ENCODE measurements at regions not wholly inside any gene's neighbourhood (a gene's known extent, or its start where the extent isn't known, plus 50 kb on each side); places are given as distances from the start of the nearest gene placed in this dataset.
A peak's percentile ranks its signal among the peaks of the same experiment; 100 is the strongest.
"Not testable (repeated sequence)": the region's sequence is repeated elsewhere in the genome, so short reads cannot be mapped to it uniquely, and the experiment has no call there.

- DNase-seq = no peak
Measured at GRCh38 chr4:188578657-188579056, 439.4 kb downstream of the TRIML1 start.

DNA sequence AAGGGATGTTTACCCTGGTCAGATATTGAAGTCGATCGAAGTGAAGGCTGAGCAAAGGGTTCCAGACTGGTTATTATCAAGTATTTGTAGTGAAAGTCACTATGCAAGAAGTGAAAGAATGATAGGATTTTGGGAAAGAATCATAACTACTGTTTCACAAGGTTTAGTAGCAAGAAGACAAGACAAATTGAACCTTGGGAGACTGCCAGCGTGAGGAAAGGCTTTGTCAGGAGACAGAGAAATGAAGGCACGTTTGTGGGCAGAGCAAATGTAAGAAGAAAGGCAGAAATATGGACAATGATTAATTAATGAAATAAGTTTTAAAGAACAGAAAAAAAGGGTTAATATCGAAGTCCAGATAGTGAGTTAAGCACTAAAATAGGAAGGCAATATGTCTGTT is 456.8 kb downstream of the TRIML1 start:
- no peak for DNase-seq

DNA sequence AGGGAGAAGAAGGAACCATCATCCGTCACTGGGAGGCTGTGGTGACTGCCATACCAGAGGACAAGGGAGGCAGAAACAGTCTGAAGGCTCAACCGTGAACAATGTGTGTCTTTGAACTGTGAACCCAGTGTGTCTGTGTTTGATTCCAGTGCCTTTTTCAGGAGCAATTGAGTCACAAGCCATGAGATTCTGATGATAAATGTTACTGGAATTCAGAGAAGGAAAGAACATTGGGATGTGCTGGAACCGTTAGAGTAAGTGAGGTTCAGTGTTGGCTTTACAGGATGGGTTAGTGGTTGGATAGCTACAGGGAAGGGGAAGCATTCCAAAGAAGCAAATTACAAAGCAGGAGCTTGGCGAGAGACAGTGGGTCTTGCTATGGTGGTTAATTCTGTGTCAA is 464.4 kb downstream of the TRIML1 start:
- no peak for DNase-seq

GRCh38 chr4:188606635-188607034 is 467.4 kb downstream of the TRIML1 start:
- DNase-seq = no peak

DNA sequence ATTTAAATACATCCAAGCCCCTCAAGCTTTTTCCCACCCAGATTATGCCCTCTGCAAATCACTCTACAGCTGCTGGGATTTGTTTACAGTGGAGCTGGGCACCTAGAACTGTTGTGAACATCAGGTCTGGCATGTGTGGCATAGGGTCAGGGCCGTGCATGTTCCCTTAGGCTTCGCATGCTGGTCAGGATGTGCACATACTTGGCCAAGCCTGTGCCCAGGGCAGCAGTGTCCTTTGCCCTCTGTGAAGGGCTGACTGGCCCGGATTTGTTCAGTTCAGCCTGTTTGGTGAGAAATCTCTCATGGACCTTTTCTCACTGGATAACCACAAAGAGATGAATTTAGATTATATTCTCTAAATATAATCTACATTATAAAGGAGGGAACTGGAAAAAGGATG is 471.9 kb downstream of the TRIML1 start:
- no peak for DNase-seq

DNA sequence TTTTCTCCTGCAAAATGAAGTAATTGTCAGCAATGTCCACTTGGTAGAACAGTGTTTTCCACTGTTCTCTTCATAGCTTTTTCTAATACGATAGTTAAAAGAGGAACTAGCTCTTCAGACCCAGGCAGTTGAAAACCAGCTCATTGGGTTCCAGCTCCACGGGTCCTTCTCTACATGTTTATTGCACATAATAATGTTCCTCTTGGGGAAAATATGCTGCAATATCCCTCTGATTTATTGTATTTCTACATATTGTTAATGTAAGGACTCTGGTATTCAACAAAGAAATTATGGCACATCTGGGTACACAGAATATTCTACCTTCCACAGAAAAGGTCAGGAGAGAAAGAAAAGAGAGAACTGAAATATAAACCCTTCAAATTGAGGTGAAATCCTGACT is 473.4 kb downstream of the TRIML1 start:
- no peak for DNase-seq

DNA sequence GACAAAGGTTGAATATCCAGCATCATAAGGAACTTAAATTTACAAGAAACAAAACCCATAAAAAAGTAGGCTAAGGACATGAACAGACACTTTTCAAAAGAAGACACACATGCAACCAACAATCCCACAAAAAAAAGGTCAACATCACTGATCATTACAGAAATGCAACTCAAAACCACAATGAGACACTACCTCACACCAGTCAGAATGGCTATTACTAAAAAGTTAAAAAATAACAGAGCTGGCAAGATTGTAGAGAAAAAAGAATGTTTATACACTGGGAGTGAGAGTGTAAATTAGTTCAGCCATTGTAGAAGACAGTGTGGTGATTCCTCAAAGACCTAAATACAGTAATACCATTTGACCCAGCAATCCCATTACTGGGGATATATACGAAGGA is 474.7 kb downstream of the TRIML1 start:
- DNase-seq = no peak

DNA sequence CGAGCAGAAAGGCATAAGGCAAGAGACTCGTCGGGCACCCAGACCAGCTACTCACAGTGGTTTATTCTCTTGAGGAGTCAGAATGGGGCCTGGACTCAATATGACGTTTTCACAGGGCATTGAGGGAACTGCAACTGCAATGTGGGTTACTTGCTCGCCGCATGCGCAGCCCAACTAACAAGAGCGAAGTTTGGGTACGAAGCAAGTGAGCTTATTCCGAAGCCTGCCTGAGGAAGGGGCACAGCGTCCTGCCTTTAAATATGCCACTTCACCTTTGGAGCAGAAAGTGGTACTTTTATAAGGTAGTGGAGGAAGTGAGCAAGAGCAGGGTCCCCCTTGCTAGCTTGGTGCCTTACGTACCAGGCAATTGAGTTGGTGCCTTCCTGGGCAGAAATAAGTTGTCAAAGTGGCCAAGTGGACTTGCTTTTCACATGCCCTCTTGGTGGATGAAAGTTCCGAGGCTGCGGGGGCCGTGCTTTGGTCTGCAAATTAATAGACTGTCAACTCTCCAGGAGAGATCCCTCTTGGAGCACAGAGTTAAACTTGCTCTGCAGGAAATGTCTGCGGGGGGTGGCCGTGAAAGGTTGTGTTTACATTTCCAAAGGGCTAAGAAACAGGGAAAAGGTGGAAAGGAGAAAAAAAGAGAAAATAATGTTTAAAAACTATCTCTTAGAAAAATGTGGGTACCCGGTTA is 480.4 kb downstream of the TRIML1 start:
- DNase-seq = no peak

GRCh38 chr4:188620608-188621007 is 481.4 kb downstream of the TRIML1 start:
- DNase-seq = no peak

DNA sequence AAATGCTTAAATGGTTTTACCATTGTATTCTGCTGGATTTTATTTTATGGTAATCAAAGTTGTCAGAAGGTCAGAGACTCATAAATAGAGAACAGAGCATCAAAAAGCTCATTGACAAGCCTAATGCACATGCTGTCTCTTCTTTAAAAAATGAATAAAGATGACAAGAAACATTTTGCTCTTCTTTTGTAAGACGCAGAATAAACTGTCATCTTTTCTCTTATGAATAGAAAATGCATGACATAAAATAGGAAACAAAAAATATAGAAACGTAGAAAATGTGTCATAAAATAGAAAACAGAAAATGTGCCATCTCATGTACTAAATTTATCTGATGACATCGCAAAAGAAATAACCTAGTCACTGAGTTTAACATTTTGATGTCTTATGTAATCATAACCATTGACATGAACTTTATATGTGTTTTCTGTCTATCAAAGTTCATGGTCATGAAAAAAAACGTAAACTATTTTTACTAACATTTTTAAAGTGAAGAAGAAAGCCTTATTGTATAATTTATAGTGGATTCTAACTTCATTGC is 484.1 kb downstream of the TRIML1 start:
- DNase-seq = no peak

- no peak for DNase-seq
Measured at GRCh38 chr4:188624370-188624769, 485.1 kb downstream of the TRIML1 start.

DNA sequence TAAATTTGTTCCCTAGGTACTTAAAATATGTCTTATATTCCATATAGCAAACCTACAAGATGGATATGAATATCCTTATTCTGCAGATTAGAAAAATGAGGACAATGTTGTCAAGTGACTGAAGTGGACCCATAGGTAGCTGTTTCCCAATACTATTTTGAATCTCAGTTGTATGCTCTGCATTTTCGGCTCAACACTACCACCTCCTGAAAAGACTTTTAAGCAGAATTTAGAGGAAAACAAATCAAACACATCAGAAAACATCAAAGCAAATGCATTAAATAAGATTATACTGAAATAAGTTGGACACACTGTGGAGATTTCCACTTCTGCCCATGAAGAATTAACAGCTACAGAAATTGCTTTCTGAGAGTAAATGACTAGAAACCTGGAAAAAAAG is 488.7 kb downstream of the TRIML1 start:
- no peak for DNase-seq

- no peak for DNase-seq
Measured at GRCh38 chr4:188639479-188640100, 500.3 kb downstream of the TRIML1 start.

DNA sequence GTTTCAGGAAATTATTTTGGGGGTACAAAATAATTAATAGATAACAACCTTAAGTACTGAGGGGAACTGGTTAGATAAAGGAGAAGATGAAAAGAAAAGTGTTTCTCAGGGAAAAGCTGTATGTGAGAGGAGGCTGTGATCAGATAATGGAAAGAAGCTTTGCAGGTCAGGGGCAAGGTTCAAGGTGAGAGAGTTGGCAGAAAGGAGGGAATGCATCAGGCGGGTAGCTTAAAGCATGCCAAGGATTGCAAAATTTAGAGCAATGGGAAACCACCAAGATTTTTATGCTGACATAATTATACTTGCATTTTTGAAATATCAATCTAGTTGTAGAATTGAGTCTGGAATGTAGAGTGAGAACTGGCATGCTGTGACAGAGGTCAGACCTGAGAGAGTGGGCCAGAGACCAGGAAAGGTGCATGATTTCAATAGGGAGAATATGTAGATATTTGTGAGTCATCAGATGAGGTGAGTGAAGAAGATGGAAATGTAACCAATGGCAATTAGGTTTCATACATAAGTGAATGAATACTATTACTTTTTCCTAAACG is 508.7 kb downstream of the TRIML1 start:
- DNase-seq = no peak

DNA sequence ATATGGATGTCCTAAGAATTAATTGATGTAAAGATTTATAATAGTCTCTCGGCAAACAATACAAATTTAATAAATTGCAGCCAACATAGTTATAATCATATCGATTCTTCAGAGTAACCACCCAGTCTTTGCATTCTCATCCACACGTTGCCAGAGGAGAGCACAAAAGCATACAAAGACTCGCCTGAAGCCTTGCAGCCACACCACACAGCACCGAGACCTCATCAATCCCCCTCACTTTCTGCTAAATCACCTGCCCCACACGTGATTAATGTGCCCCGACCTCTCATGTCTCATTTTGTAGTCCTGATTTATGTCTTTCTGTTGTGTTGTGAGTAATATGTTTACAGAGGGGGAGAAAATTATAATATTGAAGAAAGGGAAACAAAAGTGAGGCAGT is 510.4 kb downstream of the TRIML1 start:
- DNase-seq = no peak

DNA sequence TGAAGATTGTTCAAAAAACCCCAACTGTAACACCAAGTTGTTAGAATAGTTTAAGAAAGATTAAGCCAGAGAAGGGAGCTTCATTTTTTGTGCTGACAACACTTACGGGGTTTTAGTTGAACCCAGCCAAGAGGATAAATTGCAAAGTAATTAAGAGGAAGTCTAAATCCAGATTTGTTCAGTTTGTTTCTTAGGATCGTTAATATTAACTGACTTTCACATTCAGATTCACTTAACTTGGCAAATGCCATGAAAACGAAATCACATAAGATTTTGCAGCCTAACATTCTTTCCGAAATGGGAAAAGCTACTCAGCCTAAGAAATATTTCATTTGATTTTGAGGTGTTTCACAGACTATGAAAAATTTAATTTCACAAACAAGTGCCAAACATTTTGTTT is 511.3 kb downstream of the TRIML1 start:
- no peak for DNase-seq

- no peak for DNase-seq
Measured at GRCh38 chr4:188657365-188657764, 518.1 kb downstream of the TRIML1 start.

- DNase-seq = no peak
Measured at GRCh38 chr4:188658958-188659522, 519.8 kb downstream of the TRIML1 start.

DNA sequence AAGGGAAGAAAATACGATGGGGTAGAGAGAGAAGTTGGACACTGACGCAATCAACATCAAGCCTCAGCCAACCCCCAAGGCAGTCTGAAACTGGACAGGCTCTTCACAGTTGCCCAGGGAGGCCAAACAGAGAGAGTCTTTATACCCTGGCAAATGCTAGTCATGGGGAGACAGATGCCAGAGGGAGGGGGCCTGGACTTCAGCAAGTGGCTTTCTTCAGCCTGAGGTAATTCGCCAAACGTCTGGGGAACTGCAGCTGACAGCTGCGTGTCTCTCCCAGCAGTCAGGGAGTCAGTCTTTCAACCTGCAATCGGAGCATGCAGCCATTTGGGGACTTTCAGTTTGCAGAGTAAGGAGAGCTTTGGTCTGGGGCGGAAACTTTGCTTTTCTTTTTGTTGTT is 521.6 kb downstream of the TRIML1 start:
- peak in 1 of 2 experiments; percentile 30 for DNase-seq

DNA sequence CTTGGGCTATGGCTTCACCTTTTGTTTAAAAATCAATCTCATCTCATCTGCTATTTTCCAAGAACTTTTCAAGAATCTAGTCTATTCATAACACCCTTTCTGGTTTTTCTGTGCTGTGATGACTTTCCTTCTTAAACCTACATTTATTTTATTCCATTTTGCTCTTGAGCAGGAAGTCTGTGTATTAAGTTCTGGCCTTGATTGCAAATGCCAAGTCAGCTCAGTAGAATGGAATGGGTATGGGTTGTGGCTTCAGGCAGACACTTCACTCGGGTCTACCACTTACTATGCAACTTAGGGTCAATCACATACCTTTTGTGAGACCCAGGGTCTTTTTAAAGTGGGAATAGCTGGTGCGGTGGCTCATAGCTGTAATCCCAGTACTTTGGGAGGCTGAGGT is 522.3 kb downstream of the TRIML1 start:
- no peak for DNase-seq

GRCh38 chr4:188663369-188663768 is 524.1 kb downstream of the TRIML1 start:
- no peak for DNase-seq

- DNase-seq = no peak
Measured at GRCh38 chr4:188665491-188666457, 526.5 kb downstream of the TRIML1 start.

- DNase-seq = not testable (repeated sequence)
Measured at GRCh38 chr4:188678691-188679090, 539.5 kb downstream of the TRIML1 start.

Measured in NCI-H524 (cell line).